Renal cortical epithelial cell (primary cell): ENCODE measurements at regions not wholly inside any gene's neighbourhood (a gene's known extent, or its start where the extent isn't known, plus 50 kb on each side); places are given as distances from the start of the nearest gene placed in this dataset.
"Not testable (repeated sequence)": the region's sequence is repeated elsewhere in the genome, so short reads cannot be mapped to it uniquely, and the experiment has no call there.

Experiments used
- DNase-seq: peaks from one replicate; pipeline ENCODE4 v3.0.0-alpha.2; 2011; ENCODE audit warnings: low read depth

DNA sequence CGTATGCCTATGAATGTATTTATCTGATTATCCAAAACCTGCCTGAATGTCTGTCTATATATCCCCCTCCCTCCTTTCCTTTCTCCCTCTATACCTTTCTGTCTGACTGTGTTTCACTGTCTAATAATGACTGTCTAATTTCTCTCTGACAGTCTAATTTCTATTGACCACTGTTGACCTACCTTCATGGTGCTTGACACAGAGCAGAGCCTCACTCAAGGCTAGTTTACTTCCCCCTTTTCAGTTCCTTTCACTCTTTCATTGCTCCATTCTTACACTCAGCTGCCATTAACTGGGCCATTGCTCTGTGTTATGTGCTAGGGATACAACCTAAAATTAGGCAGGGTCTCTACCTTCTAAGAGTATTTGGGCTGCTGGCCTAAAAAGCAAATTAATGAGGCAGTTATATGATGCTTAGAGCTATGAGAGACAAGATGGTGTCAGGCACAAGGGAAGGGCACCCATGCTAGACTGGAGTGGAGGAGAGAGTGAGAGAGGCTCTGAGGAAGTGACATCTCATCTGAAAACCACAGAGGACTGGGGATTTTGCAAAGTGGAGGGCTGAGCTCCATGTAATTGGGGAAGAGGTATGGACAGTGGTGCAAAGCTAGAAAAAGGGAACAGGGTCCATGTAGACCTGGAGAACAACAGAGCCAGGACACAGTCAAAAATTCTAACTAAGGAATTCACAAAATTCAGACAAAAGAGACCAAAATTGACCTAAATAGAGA, 348.6 kb upstream of the CHRNA7 start:
- not testable (repeated sequence) for DNase-seq

DNA sequence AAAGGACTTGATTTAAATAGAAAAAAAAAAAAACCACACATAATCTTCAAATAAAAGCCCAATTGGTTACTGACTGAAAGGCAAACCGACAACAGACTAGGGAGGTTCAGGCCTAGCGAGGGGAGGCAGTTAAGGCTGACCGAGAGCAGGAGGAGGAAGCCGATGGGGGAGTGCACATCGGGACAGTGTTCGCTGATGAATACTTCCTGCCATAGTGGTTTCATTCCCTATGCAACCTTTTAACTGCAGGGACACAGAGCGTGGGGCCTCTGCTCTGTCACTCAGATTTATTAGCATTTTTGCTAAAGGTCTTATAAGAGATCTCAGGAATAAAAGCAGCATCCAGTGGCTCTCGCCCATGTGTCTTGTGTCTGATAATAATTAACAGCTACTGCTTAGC, 343.2 kb upstream of the CHRNA7 start:
- DNase-seq = not testable (repeated sequence)

DNA sequence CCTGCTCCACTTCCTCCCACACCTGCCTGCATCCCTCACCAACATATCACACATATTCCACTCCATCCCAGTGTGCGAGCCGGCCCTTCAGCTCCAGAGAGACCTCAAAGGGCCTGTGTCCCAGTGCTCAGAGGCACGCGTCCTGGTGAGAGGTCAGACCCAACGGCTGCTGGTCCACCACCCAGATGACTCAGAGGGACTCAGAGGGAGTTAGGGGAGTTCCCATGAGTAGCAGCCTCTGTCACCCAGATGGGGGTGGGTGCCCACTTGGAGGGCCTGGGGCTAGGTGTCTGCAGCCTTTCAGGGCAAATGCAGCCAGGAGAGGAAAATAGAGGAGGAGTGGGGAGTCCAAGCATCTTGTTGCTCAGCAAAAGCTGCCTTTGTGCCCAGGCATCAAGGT, 333.8 kb upstream of the CHRNA7 start:
- not testable (repeated sequence) for DNase-seq

GRCh38 chr15:31705076-31705678, 325.1 kb upstream of the CHRNA7 start:
- DNase-seq = not testable (repeated sequence)

DNA sequence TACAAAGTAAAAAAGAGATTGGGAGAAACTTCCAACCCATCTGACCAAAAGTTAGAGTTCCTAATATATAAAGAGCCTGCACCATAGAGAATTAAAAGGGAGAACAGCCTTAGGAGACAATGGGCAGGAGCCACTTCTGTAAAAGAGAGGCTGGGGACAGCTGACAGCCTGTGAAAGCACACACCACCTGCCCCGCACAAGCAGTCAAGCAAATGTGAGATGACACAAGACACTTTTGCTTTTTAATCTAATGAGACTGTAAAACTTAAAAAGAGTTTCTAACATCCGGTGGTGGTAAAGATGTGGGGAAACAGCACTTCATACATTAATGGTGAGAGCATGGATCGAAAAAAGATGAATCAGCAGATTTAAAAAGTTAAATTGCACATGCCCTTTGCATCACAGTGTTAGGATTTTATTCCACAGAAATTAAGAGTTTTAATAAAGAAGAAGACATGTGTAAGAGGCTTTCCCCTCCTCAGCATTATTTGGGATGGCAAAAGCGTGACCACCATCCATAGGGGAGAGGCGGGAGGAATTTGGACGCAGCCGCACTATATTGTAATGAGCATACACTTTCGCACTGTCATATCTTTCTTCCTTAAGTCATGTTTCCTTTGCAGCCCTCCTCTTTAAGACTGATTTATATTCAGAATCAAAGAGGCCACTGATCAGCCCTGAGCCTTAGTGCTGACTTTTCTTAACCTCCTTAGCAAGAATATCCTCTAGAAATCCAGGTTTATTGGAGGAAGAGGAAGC, 322.2 kb upstream of the CHRNA7 start:
- not testable (repeated sequence) for DNase-seq

GRCh38 chr15:31708703-31709327, 321.5 kb upstream of the CHRNA7 start:
- not testable (repeated sequence) for DNase-seq

DNA sequence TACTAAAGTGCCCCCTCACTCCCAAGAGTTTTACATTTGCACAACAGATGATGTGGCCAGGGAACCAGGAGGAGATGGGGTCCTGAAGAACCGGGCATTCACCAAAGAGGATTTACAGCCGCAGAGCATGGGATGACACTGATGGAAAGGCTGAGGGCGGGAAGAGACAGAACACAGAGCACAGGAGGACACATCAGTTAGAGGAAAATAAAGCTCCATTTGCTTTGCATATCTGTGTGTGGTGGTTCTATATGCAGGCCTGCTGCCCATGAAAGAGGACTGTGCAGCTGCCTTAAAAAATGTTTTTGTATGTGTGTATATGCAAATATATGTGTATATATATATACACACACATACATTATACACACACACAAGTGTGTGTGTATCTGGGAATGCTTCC, 320.8 kb upstream of the CHRNA7 start:
- DNase-seq = not testable (repeated sequence)

GRCh38 chr15:31710806-31711205, 319.5 kb upstream of the CHRNA7 start:
- DNase-seq = not testable (repeated sequence)

DNA sequence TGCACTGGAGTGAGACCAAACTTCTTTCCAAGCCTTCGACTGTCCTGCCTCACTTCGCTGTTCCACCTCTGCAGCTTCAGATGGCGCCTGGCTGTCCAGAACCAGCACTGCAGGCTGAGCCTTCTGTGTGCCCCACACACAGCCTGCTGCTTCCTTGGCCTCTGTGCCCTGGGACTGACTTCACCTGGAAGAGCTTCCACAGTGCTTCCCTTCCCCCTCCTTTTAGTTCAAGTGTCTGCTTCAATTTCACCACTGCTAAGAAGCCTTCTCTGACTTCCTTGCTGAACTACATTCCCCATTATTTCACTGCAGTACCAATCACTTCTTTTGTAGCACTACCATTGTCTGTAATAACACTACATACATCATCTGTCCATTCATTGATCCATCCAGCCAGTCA, 315.1 kb upstream of the CHRNA7 start:
- DNase-seq = not testable (repeated sequence)

GRCh38 chr15:31718625-31719024, 311.7 kb upstream of the CHRNA7 start:
- not testable (repeated sequence) for DNase-seq

DNA sequence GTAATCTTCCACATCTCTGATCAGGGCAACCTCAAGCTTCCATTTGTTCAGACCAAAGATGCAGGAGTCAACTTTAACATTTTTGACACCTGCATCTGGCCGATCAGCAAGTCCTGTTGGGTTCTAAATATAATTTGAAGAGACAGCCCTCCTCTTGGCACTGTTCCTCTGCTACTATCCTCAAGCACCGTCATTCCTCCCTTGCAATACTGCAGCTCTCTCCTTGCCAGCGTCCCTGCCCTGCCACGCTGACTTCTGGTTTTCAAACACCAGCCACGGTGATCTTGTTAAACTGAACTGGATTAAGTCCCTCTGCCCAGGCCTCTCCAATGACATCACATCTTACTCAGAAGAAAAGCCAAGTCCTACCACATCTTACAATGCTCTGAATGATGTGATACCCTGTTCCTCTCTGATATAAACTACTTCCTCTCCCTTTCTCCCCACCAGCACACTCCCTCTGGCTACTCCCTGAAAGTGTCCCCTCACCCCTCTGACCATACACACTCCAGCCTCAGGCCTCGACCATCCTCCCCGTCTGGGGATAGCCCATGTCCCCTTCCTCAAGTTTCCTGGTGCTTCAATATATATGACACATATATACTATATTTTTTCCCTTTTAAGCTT, 310.8 kb upstream of the CHRNA7 start:
- not testable (repeated sequence) for DNase-seq

DNA sequence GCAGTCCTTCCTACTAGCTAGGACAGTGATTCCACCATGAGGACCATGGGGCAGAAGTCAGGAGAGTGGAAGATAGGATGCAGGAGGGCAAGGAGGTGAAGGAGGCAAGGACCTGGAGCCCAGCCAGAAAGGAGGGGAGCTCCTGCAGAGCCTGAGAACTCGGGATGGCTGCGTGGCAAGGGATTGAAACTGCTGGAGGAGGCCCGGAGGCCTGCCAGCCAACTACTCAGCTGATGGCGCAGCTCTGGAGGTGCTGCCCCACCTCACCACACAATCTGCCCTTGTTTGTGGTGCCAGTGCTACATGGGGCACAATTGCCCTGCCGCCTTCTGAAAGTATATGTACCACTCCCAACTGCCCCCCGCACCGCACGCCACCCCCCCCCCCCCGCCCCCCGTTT, 307.3 kb upstream of the CHRNA7 start:
- not testable (repeated sequence) for DNase-seq

DNA sequence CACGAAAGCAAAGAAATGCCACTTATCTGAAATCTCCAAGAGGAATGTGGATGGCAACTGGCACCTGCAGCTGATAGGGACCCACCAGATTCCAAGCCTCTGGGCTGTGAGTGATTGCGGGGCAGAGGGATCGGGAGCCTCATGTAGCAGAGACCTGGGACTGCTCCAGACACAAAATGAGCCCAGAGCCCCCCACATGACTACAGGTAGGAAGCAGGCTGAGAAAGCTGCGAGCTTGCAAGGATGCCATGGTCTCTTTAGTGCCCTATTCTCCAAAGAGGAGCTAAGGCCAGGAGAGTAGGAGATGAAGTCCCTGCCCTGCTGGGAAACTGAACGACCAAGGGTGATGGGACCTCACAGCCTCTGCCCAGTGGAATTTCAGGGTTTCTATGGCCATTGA, 305.4 kb upstream of the CHRNA7 start:
- DNase-seq = not testable (repeated sequence)

GRCh38 chr15:31725619-31726018, 304.7 kb upstream of the CHRNA7 start:
- DNase-seq = not testable (repeated sequence)

- DNase-seq = no peak
These were observed 302.7 kb upstream of the CHRNA7 start for GRCh38 chr15:31727612-31728011.

- DNase-seq = no peak
These were observed 297.6 kb upstream of the CHRNA7 start for GRCh38 chr15:31732726-31733125.

DNA sequence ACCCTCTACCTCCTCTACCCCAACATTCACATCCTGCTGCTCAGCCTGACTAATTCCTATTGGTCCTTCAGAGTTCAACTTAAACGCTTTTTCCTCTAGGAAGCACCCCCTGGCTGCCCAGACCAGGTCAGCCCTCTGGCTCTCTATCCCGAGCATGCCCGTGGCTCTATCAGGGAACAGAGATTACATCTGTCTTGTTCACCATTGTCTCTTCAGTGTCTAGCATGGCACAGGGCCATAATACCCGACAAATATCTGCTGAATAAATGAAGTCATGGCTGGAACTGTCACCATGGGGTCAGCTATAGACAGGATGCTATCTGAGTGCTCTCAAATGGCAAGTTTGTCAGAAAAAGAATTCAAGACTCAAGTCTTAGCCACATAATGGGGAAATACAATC, 296.9 kb upstream of the CHRNA7 start:
- DNase-seq = no peak

- DNase-seq = no peak
These were observed 290.1 kb upstream of the CHRNA7 start for GRCh38 chr15:31740203-31740602.

- no peak for DNase-seq
These were observed 284.5 kb upstream of the CHRNA7 start for GRCh38 chr15:31745841-31746240.

- DNase-seq = no peak
These were observed 278.1 kb upstream of the CHRNA7 start for GRCh38 chr15:31752065-31752762.

GRCh38 chr15:31752905-31753304, 277.4 kb upstream of the CHRNA7 start:
- no peak for DNase-seq
